Omental fat pad (tissue), 3 donors: ENCODE measurements at regions not wholly inside any gene's neighbourhood (a gene's known extent, or its start where the extent isn't known, plus 50 kb on each side); places are given as distances from the start of the nearest gene placed in this dataset.

Experiments used
- ATAC-seq: fragments of 150-250 bp; one replicate; pipeline ENCODE4 v1.9.1; 2016; ENCODE audit warnings: mild to moderate bottlenecking, moderate library complexity; ENCODE audit not compliant: low FRiP score
- DNase-seq: peaks from one replicate; pipeline ENCODE4 v3.0.0-alpha.2; 2019; ENCODE audit warnings: low spot score
- CTCF ChIP-seq, 3 donors: fragments of 450-650 bp; IDR thresholded peaks; one replicate each; pipeline ENCODE4 v1.5.1; 2016 to 2017; ENCODE audit warnings: antibody characterized with exemption in 3 of 3, mild to moderate bottlenecking in 3 of 3, moderate library complexity in 2 of 3

GRCh38 chr12:132396657-132397056, 67.3 kb upstream of the GALNT9 start:
- DNase-seq: no peak
- no peak for TF ChIP-seq CTCF (IDR thresholded peaks at IDR 0.05)
- no peak for ATAC-seq

- ATAC-seq (no peak), DNase-seq (no peak)
- no peak for TF ChIP-seq CTCF (IDR thresholded peaks at IDR 0.05)
These were observed 66.5 kb upstream of the GALNT9 start for GRCh38 chr12:132395908-132396305.

GRCh38 chr12:132395192-132395907, 66.0 kb upstream of the GALNT9 start:
- no peak for TF ChIP-seq CTCF (IDR thresholded peaks at IDR 0.05)
- ATAC-seq (no peak), DNase-seq (no peak)

GRCh38 chr12:132393991-132394949, 64.9 kb upstream of the GALNT9 start:
- ATAC-seq (no peak), DNase-seq (no peak)
- no peak for TF ChIP-seq CTCF (IDR thresholded peaks at IDR 0.05)

- no peak for ATAC-seq
These were observed 63.9 kb upstream of the GALNT9 start for GRCh38 chr12:132393245-132393795.

More at GRCh38 chr12:132393245-132393795, 63.9 kb upstream of the GALNT9 start:
- no peak for DNase-seq
- no peak for TF ChIP-seq CTCF (IDR thresholded peaks at IDR 0.05)
